GM19035 (cell line): ENCODE measurements at regions not wholly inside any gene's neighbourhood (a gene's known extent, or its start where the extent isn't known, plus 50 kb on each side); places are given as distances from the start of the nearest gene placed in this dataset.

Experiments
- ATAC-seq: cut with Tn5 transposase; IDR thresholded peaks from one replicate; pipeline ENCODE4 v1.9.1; 2021; ENCODE audit not compliant: unreplicated experiment

- no peak for ATAC-seq
Measured at GRCh38 chr3:115518100-115518852, 105.0 kb upstream of the GAP43 start.

GRCh38 chr3:115520241-115520640 lies 103.1 kb upstream of the GAP43 start:
- ATAC-seq, result no peak

- ATAC-seq, result no peak
Measured at GRCh38 chr3:115520651-115521245, 102.6 kb upstream of the GAP43 start.

GRCh38 chr3:115523458-115523857 lies 99.9 kb upstream of the GAP43 start:
- ATAC-seq, result no peak

GRCh38 chr3:115524549-115524948 lies 98.8 kb upstream of the GAP43 start:
- no peak for ATAC-seq

- no peak for ATAC-seq
Measured at GRCh38 chr3:115525731-115526130, 97.6 kb upstream of the GAP43 start.

GRCh38 chr3:115533218-115533617 lies 90.1 kb upstream of the GAP43 start:
- no peak for ATAC-seq

GRCh38 chr3:115536171-115536570 lies 87.1 kb upstream of the GAP43 start:
- no peak for ATAC-seq

- no peak for ATAC-seq
Measured at GRCh38 chr3:115537669-115538068, 85.6 kb upstream of the GAP43 start.

GRCh38 chr3:115547207-115547606 lies 76.1 kb upstream of the GAP43 start:
- ATAC-seq, result no peak

GRCh38 chr3:115548611-115549010 lies 74.7 kb upstream of the GAP43 start:
- ATAC-seq, result no peak

- ATAC-seq, result no peak
Measured at GRCh38 chr3:115549071-115549470, 74.2 kb upstream of the GAP43 start.

- no peak for ATAC-seq
Measured at GRCh38 chr3:115550285-115550761, 73.0 kb upstream of the GAP43 start.

- no peak for ATAC-seq
Measured at GRCh38 chr3:115551016-115551415, 72.3 kb upstream of the GAP43 start.

GRCh38 chr3:115552007-115552406 lies 71.3 kb upstream of the GAP43 start:
- ATAC-seq, result no peak

GRCh38 chr3:115553796-115554486 lies 69.4 kb upstream of the GAP43 start:
- no peak for ATAC-seq

GRCh38 chr3:115554487-115554807 lies 68.9 kb upstream of the GAP43 start:
- ATAC-seq, result no peak

- ATAC-seq, result no peak
Measured at GRCh38 chr3:115562636-115563267, 60.6 kb upstream of the GAP43 start.

- ATAC-seq, result no peak
Measured at GRCh38 chr3:115563984-115564383, 59.3 kb upstream of the GAP43 start.

GRCh38 chr3:115571413-115571812 lies 51.9 kb upstream of the GAP43 start:
- no peak for ATAC-seq
